Upper lobe of right lung (tissue), 1 donor: ENCODE measurements at regions not wholly inside any gene's neighbourhood (a gene's known extent, or its start where the extent isn't known, plus 50 kb on each side); places are given as distances from the start of the nearest gene placed in this dataset.

ENCODE experiments used
- ATAC-seq: fragments of 200-7000 bp; cut with Tn5 transposase; one replicate; pipeline ENCODE4 v1.9.1; 2020; ENCODE audit warnings: mild to moderate bottlenecking, moderate library complexity
- DNase-seq: peaks from one replicate; pipeline ENCODE4 v3.0.0-alpha.2; 2020
- H3K27ac ChIP-seq: fragments of 200-600 bp; one replicate; pipeline ENCODE4 v1.8.0; 2022
- H3K27me3 ChIP-seq: fragments of 200-600 bp; one replicate; pipeline ENCODE4 v1.8.0; 2022; ENCODE audit warnings: mild to moderate bottlenecking
- H3K36me3 ChIP-seq: fragments of 200-600 bp; one replicate; pipeline ENCODE4 v1.8.0; 2022
- H3K4me1 ChIP-seq: fragments of 200-600 bp; one replicate; pipeline ENCODE4 v1.8.0; 2022
- H3K4me3 ChIP-seq: fragments of 200-600 bp; one replicate; pipeline ENCODE4 v1.8.0; 2022; ENCODE audit warnings: mild to moderate bottlenecking
- H3K9me3 ChIP-seq: fragments of 200-600 bp; one replicate; pipeline ENCODE4 v1.8.0; 2022
- intact Hi-C: fragments of 100-400 bp; cut with DNase I; formaldehyde crosslinking; loops from one replicate; pipeline ENCODE4 v1.11.0; 2022
- TF ChIP-seq, protein P1 (sequence below): fragments of 200-600 bp; IDR thresholded peaks from one replicate; pipeline ENCODE4 v1.8.0; 2022; ENCODE audit warnings: antibody characterized with exemption
- donor health status: DM: no; HTN: yes; CAD: no; lungs with severe emphysema.

DNA sequence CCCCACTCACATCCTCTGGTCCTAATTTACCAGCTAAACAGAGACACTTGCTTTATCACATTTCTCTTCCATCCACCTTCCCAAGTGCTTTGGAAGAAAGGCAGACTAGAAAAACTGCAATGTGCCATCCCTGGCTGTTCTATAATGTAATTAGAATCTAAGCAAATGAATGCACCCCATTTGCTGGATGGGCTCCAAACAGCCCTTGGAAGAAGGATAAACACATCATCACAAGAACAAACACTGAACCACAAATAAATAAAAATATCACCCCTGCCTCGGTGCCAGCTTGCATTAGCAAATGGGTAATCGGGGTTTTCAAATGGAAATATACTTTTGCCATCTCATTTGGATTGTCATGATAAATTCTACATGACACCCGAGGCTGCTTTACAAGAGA is 296.6 kb upstream of the ISX start:
- Histone ChIP-seq H3K4me1 (no peaks in the 10 kb centered on the region), H3K9me3 (no peaks in the 10 kb centered on the region), H3K27ac (no peak overlapping the region), H3K36me3 (no peaks in the 10 kb centered on the region), H3K4me3 (no peak overlapping the region), H3K27me3 (no peaks in the 10 kb centered on the region)
- TF ChIP-seq, protein P1, sequence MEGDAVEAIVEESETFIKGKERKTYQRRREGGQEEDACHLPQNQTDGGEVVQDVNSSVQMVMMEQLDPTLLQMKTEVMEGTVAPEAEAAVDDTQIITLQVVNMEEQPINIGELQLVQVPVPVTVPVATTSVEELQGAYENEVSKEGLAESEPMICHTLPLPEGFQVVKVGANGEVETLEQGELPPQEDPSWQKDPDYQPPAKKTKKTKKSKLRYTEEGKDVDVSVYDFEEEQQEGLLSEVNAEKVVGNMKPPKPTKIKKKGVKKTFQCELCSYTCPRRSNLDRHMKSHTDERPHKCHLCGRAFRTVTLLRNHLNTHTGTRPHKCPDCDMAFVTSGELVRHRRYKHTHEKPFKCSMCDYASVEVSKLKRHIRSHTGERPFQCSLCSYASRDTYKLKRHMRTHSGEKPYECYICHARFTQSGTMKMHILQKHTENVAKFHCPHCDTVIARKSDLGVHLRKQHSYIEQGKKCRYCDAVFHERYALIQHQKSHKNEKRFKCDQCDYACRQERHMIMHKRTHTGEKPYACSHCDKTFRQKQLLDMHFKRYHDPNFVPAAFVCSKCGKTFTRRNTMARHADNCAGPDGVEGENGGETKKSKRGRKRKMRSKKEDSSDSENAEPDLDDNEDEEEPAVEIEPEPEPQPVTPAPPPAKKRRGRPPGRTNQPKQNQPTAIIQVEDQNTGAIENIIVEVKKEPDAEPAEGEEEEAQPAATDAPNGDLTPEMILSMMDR: no peak
- intact Hi-C loops: no loop called here
- DNase-seq (no peak), ATAC-seq (no peak)

- Histone ChIP-seq H3K27ac (no peak overlapping the region), H3K4me1 (no peaks in the 10 kb centered on the region), H3K27me3 (no peaks in the 10 kb centered on the region), H3K36me3 (no peaks in the 10 kb centered on the region), H3K9me3 (no peaks in the 10 kb centered on the region), H3K4me3 (no peak overlapping the region)
- TF ChIP-seq, protein P1: no peak
- DNase-seq (no peak), ATAC-seq (no peak)
- intact Hi-C loops: no loop called here
These were observed 289.1 kb upstream of the ISX start for GRCh38 chr22:34776817-34777216.

DNA sequence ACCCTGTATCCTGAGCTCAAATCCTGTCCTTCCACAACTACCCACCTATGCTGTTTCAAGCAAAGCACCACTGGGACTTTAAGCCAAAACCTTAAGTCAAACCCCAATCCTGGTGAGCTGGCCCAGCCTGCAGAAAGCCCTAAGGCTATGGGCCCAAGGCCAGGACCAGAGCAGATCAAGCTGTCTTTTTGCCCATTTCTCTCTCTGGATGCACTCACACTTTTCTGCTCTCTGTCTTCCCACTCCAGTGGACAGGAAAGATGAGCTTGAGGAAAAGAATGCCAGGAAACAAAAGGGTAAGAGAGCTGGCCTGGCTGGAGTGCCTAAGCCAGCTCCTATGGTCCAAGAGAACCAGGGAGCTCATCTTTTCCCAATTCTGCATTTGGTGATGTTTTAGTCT is 284.3 kb upstream of the ISX start:
- DNase-seq (no peak), ATAC-seq (no peak)
- Histone ChIP-seq H3K27ac (no peak overlapping the region), H3K4me1 (no peaks in the 10 kb centered on the region), H3K4me3 (no peak overlapping the region), H3K27me3 (no peaks in the 10 kb centered on the region), H3K36me3 (no peaks in the 10 kb centered on the region), H3K9me3 (no peaks in the 10 kb centered on the region)
- TF ChIP-seq, protein P1: no peak
- intact Hi-C loops: no loop called here

DNA sequence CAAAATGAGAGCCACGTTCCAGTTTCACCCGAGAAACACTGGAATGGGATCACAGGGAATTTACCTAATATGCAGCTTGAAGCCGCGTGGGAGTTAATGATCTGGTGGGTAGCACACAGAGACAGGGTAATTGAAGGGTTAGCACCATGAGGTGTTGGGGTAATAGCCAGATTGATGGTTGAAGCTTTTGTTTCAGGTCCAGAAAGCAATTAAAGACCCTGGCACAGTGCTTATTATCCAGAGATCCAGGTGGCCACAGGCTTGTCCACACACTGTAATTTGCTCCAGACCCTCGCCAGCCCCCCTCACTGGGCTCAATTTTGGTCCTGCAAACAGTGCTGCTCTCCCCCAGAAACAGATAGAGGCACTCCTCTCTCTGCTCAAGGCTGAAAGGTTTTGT is 282.5 kb upstream of the ISX start:
- Histone ChIP-seq H3K36me3 (no peaks in the 10 kb centered on the region), H3K4me1 (no peaks in the 10 kb centered on the region), H3K9me3 (no peaks in the 10 kb centered on the region), H3K27me3 (no peaks in the 10 kb centered on the region), H3K27ac (no peak overlapping the region), H3K4me3 (no peak overlapping the region)
- DNase-seq (no peak), ATAC-seq (no peak)
- intact Hi-C loops: no loop called here
- TF ChIP-seq, protein P1: no peak

DNA sequence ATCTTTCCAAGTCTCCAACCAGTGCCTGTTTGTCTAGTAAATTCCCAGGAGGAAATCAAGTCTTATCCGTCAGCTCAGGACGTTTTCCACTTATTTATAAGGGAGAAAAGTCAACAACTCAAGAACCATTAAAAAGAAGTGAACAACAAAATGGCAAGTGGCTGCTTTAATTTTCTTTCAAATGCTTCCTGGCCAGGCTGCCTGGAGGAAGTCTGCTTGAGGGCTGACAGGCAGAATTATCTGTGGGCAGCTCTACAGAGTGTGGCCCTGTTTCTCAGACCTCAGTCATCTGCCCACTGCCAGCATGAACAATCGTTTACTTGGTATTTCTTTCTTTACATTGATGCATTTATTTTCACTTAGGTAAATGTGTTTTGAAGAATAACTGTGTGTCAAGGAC is 281.9 kb upstream of the ISX start:
- H3K27ac ChIP-seq: no peak overlapping the region
- TF ChIP-seq, protein P1: no peak
- no peaks in the 10 kb centered on the region for H3K36me3 ChIP-seq
- intact Hi-C loops: no loop called here
- no peaks in the 10 kb centered on the region for H3K27me3 ChIP-seq
- H3K4me1 ChIP-seq: no peaks in the 10 kb centered on the region
- H3K4me3 ChIP-seq: no peak overlapping the region
- DNase-seq: no peak
- ATAC-seq: no peak
- no peaks in the 10 kb centered on the region for H3K9me3 ChIP-seq

GRCh38 chr22:34797826-34798225 is 268.1 kb upstream of the ISX start:
- Histone ChIP-seq H3K9me3 (no peaks in the 10 kb centered on the region), H3K4me1 (no peaks in the 10 kb centered on the region), H3K36me3 (no peaks in the 10 kb centered on the region), H3K27ac (no peak overlapping the region), H3K4me3 (no peak overlapping the region), H3K27me3 (no peaks in the 10 kb centered on the region)
- intact Hi-C loops: no loop called here
- TF ChIP-seq, protein P1: no peak
- DNase-seq (no peak), ATAC-seq (no peak)
